ENCODE measurements at regions not wholly inside any gene's neighbourhood (a gene's known extent, or its start where the extent isn't known, plus 50 kb on each side); places are given as distances from the start of the nearest gene placed in this dataset.

DNA sequence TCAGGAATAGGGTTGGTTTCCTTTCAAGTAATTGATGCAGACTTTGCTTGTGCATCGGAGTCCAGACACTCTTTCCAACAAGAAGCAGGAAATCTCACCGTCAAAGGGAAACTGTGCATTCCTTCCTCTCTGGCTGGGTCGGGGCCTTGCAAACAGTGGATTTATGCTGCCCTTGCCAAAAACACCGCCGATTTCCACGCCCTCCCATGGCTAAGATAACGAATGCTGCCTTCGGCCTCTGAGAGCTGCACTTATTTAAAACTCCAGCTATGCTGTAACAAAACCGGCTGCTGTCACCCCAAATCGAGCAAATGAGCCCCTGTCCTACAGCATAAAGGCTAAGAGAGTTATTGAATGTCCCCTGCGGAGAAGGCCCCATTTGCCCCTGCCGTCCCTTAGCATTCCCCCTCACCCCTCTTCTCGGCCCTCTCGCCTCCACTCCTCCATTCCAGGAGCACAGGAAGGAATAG, 275.5 kb upstream of the IRX5 start:
- Mint-ChIP-seq H3K27ac (ENCODE audit: unreplicated experiment) (peak overlapping the region; percentile 59), H3K4me3 (peak overlapping the region; percentile 28), H3K27me3 (ENCODE audit: low read depth) (peaks cover 85% of the 10 kb centered on the region), H3K36me3 (ENCODE audit: low read depth) (no peaks in the 10 kb centered on the region), H3K4me1 (peaks cover 56% of the 10 kb centered on the region), H3K9me3 (no peaks in the 10 kb centered on the region)
- DNase-seq (ENCODE audit: low read depth, low spot score), result no peak
- TF ChIP-seq, protein P1, sequence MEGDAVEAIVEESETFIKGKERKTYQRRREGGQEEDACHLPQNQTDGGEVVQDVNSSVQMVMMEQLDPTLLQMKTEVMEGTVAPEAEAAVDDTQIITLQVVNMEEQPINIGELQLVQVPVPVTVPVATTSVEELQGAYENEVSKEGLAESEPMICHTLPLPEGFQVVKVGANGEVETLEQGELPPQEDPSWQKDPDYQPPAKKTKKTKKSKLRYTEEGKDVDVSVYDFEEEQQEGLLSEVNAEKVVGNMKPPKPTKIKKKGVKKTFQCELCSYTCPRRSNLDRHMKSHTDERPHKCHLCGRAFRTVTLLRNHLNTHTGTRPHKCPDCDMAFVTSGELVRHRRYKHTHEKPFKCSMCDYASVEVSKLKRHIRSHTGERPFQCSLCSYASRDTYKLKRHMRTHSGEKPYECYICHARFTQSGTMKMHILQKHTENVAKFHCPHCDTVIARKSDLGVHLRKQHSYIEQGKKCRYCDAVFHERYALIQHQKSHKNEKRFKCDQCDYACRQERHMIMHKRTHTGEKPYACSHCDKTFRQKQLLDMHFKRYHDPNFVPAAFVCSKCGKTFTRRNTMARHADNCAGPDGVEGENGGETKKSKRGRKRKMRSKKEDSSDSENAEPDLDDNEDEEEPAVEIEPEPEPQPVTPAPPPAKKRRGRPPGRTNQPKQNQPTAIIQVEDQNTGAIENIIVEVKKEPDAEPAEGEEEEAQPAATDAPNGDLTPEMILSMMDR (conservative IDR thresholded peaks at IDR 0.05), result no peak

DNA sequence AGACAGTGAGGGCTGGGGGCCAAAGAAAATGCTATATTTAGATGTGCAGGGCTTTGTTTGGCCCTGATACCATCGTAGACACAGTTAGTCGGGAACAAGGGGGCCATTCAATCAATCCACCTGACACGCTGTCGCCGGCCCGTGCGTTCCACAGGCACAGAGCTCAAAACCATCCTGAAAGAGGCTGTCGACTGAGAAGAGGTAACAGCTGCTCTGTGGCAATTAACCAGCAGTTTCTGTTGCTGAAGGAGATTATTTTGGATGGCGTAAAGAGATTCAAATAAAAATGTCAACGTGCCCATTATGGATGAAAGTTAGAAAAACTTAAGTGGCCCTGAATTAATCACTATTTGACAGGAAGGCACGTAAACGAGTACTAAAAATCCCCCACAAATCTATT, 276.2 kb upstream of the IRX5 start:
- Mint-ChIP-seq H3K27me3 (ENCODE audit: low read depth) (peaks cover 90% of the 10 kb centered on the region), H3K36me3 (ENCODE audit: low read depth) (no peaks in the 10 kb centered on the region), H3K4me3 (peak overlapping the region; percentile 32), H3K4me1 (peaks cover 63% of the 10 kb centered on the region), H3K9me3 (no peaks in the 10 kb centered on the region), H3K27ac (ENCODE audit: unreplicated experiment) (no peak overlapping the region)
- TF ChIP-seq, protein P1 (conservative IDR thresholded peaks at IDR 0.05), result no peak
- DNase-seq (ENCODE audit: low read depth, low spot score), result no peak

DNA sequence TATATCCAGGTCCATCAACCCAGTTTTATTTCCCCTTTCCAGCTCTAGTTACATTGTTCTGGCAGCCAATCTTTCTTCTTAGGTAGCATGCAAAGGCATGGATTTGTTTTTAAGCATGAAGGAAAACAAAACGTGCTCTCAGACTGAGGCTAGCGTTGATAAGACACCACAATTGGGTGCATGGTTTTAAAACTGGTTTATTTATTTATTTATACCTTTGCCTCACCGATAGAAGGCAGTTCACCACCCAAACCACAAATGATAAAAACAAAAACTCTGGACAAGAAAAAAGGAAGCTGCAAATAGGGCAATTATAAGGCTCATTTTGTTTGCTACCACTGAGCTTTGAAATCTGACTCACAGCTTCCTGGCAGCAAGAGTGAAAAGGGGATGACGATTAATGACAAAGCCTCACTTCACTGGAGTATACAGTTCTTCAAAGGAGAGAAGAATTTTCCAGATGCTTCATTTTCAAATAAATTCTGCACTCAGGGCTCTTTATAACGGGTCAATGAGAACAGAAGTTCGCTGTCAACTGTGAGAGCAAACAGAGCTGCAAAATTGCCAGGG, 278.4 kb upstream of the IRX5 start:
- no peak overlapping the region for H3K27ac Mint-ChIP-seq (ENCODE audit: unreplicated experiment)
- H3K36me3 Mint-ChIP-seq (ENCODE audit: low read depth), result no peaks in the 10 kb centered on the region
- no peak overlapping the region for H3K4me3 Mint-ChIP-seq
- TF ChIP-seq, protein P1 (conservative IDR thresholded peaks at IDR 0.05), result no peak
- H3K9me3 Mint-ChIP-seq, result no peaks in the 10 kb centered on the region
- peaks cover 90% of the 10 kb centered on the region for H3K27me3 Mint-ChIP-seq (ENCODE audit: low read depth)
- peaks cover 78% of the 10 kb centered on the region for H3K4me1 Mint-ChIP-seq
- no peak for DNase-seq (ENCODE audit: low read depth, low spot score)

DNA sequence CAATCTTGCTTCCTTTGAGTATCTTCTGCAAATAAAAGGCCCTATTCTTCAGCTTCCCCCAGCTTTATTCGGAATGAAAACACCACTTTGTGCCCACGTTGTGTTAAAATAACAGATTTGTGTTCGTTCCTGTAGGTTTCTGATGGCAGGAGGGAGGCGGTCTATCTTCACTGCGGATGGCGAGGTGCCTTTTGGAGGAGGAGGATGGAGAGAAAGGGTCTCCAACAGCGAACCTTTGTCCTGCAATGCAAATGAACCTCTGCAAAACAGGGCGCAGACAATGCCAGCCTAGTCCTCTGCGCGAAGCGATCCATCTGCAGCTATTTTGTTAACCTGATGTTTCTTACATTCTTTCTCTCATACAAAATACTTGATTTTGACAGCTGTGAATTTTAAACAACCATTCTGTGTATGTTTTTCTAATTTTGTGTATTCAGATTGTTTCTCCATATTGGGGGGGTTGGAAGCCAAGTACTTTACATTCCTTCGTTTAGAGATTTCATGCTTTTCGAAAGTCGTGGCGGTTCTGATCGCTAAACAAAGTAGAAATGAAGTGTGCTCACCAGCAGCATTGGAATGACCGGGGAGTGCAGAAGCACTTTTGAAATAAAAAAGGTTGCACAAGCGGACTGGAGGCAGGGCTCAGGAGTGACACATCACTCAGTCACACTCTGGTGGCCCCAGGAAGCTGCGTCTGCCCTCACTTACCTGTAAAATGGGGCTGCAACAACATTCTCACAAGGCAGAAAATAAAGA, 279.0 kb upstream of the IRX5 start:
- Mint-ChIP-seq H3K9me3 (no peaks in the 10 kb centered on the region), H3K27me3 (ENCODE audit: low read depth) (peaks cover 85% of the 10 kb centered on the region), H3K4me3 (peak overlapping the region; percentile 77), H3K36me3 (ENCODE audit: low read depth) (no peaks in the 10 kb centered on the region), H3K27ac (ENCODE audit: unreplicated experiment) (peak overlapping the region; percentile 93), H3K4me1 (peaks cover 78% of the 10 kb centered on the region)
- DNase-seq (ENCODE audit: low read depth, low spot score), result peak; percentile 50
- TF ChIP-seq, protein P1 (conservative IDR thresholded peaks at IDR 0.05), result no peak

DNA sequence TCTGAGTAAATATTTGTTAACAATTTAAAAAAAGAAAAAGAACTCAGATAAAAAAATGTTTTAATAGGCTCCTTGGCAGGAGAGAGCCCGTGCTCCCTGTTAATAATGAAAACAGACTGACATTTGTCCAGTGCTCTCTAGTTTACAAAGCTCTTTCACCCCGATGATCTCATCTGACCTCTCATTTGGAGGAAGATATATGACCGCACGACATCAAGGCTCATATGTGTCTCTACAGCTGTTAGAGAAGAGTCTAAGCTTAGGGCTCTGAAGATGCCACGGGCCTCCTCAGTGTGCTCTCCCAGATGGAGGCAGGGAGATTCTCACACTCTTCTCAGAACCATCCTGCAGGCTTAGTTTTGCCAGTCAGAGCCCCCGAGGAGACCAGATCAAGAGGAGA, 280.8 kb upstream of the IRX5 start:
- TF ChIP-seq, protein P1 (conservative IDR thresholded peaks at IDR 0.05), result no peak

More for the DNA sequence above, 280.8 kb upstream of the IRX5 start:
- H3K4me1 Mint-ChIP-seq, result peaks cover 66% of the 10 kb centered on the region
- peak overlapping the region; percentile 72 for H3K27ac Mint-ChIP-seq (ENCODE audit: unreplicated experiment)
- peak overlapping the region; percentile 35 for H3K4me3 Mint-ChIP-seq
- no peak for DNase-seq (ENCODE audit: low read depth, low spot score)
- no peaks in the 10 kb centered on the region for H3K36me3 Mint-ChIP-seq (ENCODE audit: low read depth)
- H3K27me3 Mint-ChIP-seq (ENCODE audit: low read depth), result peaks cover 84% of the 10 kb centered on the region
- no peaks in the 10 kb centered on the region for H3K9me3 Mint-ChIP-seq

Data from neural crest cell (in vitro differentiated cells).